ENCODE measurements at regions not wholly inside any gene's neighbourhood (a gene's known extent, or its start where the extent isn't known, plus 50 kb on each side); places are given as distances from the start of the nearest gene placed in this dataset.

DNA sequence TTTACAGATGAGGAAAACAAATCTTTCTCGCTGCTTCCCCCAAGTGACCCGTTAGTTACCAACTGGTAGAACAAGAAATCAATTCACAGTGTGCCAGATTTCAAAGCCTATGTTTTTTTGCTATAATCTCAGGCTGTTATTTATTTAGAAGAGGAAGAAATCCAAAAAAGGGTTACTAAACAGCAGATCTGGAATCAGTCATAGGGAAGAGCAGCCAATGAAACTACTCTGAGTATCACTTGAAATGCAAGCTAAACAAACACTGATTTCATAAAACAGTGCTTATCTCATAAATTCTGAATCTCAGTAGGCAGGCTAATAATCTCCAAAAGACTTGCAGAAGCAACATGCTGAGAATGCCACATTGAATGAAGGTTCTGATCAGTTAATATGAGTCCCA, 829.5 kb upstream of the ACO1 start:
- Histone ChIP-seq H2BK12ac (ENCODE audit: low read depth, low read length) (no peak overlapping the region), H3K18ac (ENCODE audit: extremely low read depth, low read length) (no peak overlapping the region), H3K4ac (replicated peaks; ENCODE audit: insufficient read length, low read depth, low read length) (no peak overlapping the region), H3K27me3 (replicated peaks in 1 of 4; ENCODE audit: control insufficient read depth in 3 of 4, extremely low read depth in 1 of 4, insufficient read depth in 3 of 4, low read length in 3 of 4) (no peaks in the 10 kb centered on the region), H3K23me2 (ENCODE audit: low read depth, low read length) (no peaks in the 10 kb centered on the region), H4K91ac (replicated peaks; ENCODE audit: insufficient read length, low read length) (no peak overlapping the region), H3K79me2 (ENCODE audit: control insufficient read depth in 1 of 2, insufficient read depth in 2 of 2, low read length in 2 of 2) (no peaks in the 10 kb centered on the region), H2BK120ac (replicated peaks; ENCODE audit: low read depth, low read length) (no peak overlapping the region), H2AFZ (ENCODE audit: low read length) (no peak overlapping the region), H4K8ac (ENCODE audit: extremely low read depth, insufficient read depth, low read length) (no peak overlapping the region), H3K4me1 (replicated peaks in 1 of 4; ENCODE audit: control insufficient read depth in 3 of 4, insufficient read depth in 4 of 4, low read length in 3 of 4) (no peaks in the 10 kb centered on the region), H2BK5ac (ENCODE audit: low read depth, low read length) (no peak overlapping the region), H3K9me3 (ENCODE audit: insufficient read depth in 2 of 2, low read depth in 1 of 2, low read length in 1 of 2) (no peaks in the 10 kb centered on the region), H2AK5ac (ENCODE audit: low read depth, low read length) (no peak overlapping the region), H4K5ac (ENCODE audit: insufficient read length, low read depth, low read length) (no peak overlapping the region), H2BK15ac (ENCODE audit: low read length) (no peak overlapping the region), H2BK20ac (ENCODE audit: low read length) (no peak overlapping the region), H3K23ac (ENCODE audit: insufficient read length) (no peak overlapping the region), H4K20me1 (replicated peaks in 1 of 2; ENCODE audit: control insufficient read depth in 1 of 2, insufficient read depth in 2 of 2, low read length in 2 of 2) (no peaks in the 10 kb centered on the region), H3K36me3 (ENCODE audit: control insufficient read depth in 2 of 4, insufficient read depth in 4 of 4, low read length in 3 of 4) (no peaks in the 10 kb centered on the region), H3K56ac (replicated peaks; ENCODE audit: insufficient read length, low read depth, low read length) (no peak overlapping the region), H3K79me1 (ENCODE audit: low read depth, low read length) (no peaks in the 10 kb centered on the region), H3K9ac (replicated peaks in 1 of 4; ENCODE audit: extremely low read depth in 1 of 4, low read depth in 3 of 4, low read length in 3 of 4) (no peak overlapping the region), H3K4me3 (ENCODE audit: extremely low read depth in 1 of 4, insufficient read depth in 2 of 4, low read depth in 3 of 4, low read length in 4 of 4) (no peak overlapping the region), H3K14ac (ENCODE audit: insufficient read length) (no peak overlapping the region), H3K27ac (ENCODE audit: low read depth, low read length) (no peak overlapping the region), H3K4me2 (ENCODE audit: insufficient read depth in 1 of 2, low read depth in 2 of 2, low read length in 2 of 2) (no peak overlapping the region)
- ChIA-PET POLR2A (ENCODE audit: partially characterized antibody) (no interaction called here), CTCF (ENCODE audit: partially characterized antibody) (interaction anchor here (1.0 kb wide), 1 partner anchor 13 kb away, joined by 4 read pairs; no protein-coding TSS in a partner anchor)
- WGBS, 2 experiments (ENCODE audit: extremely low coverage in 1 of 2, insufficient coverage in 1 of 2, insufficient read length in 1 of 2, insufficient replicate concordance in 2 of 2, low coverage in 1 of 2, low lambda C conversion rate in 2 of 2, missing lambda C conversion rate in 1 of 2): 98% methylated on average over 2 of the region's 2 CpGs; no CpG with 5 or more reads in 1 of the 2 experiments
- no peak for DNase-seq (ENCODE audit: low read depth in 1 of 2, low spot score in 2 of 2)
- no peak for FAIRE-seq
- no peak for TF ChIP-seq RBBP5 (IDR thresholded peaks at IDR 0.05; ENCODE audit: borderline replicate concordance, low read depth, low read length)
- TF ChIP-seq SAP30 (IDR thresholded peaks at IDR 0.05; ENCODE audit: insufficient read depth, insufficient replicate concordance, low read length): no peak
- TF ChIP-seq TAF1 (IDR thresholded peaks at IDR 0.05; ENCODE audit: low read depth, low read length): no peak
- TF ChIP-seq RFX5 (IDR thresholded peaks at IDR 0.05; ENCODE audit: borderline replicate concordance, low read depth, low read length): no peak
- TF ChIP-seq NANOG (IDR thresholded peaks at IDR 0.05; ENCODE audit: insufficient read depth, low read depth, low read length, poor library complexity, severe bottlenecking): no peak
- TF ChIP-seq KDM5A (IDR thresholded peaks at IDR 0.05; ENCODE audit: low read length): no peak
- TF ChIP-seq NRF1 (IDR thresholded peaks at IDR 0.05; ENCODE audit: low read depth, low read length): no peak
